HEK293 (cell line): ENCODE measurements at regions not wholly inside any gene's neighbourhood (a gene's known extent, or its start where the extent isn't known, plus 50 kb on each side); places are given as distances from the start of the nearest gene placed in this dataset.

ENCODE experiments used
- ZNF274 ChIP-seq, 2 experiments: fragments of 200-500 bp in 1 of 2; fragments of 450-650 bp in 1 of 2; sonication (Bioruptor generic) in 1 of 2; formaldehyde crosslinking in 1 of 2; IDR thresholded peaks; 2 replicates each; pipeline versions ENCODE4 v1.5.1 to v1.6.1; 2014 to 2016; ENCODE audit warnings: borderline replicate concordance in 1 of 2, inconsistent platforms in 1 of 2, low read length in 1 of 2, missing biosample characterization in 1 of 2, missing genetic modification characterization in 1 of 2
- TF ChIP-seq, protein P1 (sequence below): fragments of 450-650 bp; formaldehyde crosslinking; IDR thresholded peaks from 2 replicates; pipeline ENCODE4 v1.5.1; 2016; ENCODE audit warnings: missing biosample characterization, missing genetic modification characterization

DNA sequence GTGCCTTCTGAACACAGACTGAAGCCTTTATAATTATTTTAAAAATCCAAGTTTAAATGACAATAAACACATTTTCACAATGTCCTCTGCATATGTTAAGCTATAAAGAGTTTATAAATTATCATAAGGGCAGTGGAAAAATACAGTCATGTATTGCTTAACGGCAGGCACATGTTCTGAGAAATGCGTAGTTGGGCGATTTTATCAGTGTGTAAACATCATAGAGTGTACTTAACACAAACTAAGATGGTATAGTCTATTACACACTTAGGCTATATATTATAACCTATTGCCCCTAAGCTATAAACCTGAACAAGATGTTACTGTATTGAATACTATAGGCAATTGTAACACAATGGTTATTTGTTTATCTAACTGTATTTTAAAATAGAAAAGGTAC lies 254.7 kb downstream of the GABRG1 start:
- TF ChIP-seq ZNF274 (IDR thresholded peaks at IDR 0.05; ENCODE audit: low read length) (no peak), ZNF274 (tag by site-specific recombination; IDR thresholded peaks at IDR 0.05; ENCODE audit: borderline replicate concordance) (no peak)
- TF ChIP-seq, protein P1, sequence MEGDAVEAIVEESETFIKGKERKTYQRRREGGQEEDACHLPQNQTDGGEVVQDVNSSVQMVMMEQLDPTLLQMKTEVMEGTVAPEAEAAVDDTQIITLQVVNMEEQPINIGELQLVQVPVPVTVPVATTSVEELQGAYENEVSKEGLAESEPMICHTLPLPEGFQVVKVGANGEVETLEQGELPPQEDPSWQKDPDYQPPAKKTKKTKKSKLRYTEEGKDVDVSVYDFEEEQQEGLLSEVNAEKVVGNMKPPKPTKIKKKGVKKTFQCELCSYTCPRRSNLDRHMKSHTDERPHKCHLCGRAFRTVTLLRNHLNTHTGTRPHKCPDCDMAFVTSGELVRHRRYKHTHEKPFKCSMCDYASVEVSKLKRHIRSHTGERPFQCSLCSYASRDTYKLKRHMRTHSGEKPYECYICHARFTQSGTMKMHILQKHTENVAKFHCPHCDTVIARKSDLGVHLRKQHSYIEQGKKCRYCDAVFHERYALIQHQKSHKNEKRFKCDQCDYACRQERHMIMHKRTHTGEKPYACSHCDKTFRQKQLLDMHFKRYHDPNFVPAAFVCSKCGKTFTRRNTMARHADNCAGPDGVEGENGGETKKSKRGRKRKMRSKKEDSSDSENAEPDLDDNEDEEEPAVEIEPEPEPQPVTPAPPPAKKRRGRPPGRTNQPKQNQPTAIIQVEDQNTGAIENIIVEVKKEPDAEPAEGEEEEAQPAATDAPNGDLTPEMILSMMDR: no peak
